Body of pancreas (tissue), 4 donors: ENCODE measurements at regions not wholly inside any gene's neighbourhood (a gene's known extent, or its start where the extent isn't known, plus 50 kb on each side); places are given as distances from the start of the nearest gene placed in this dataset.

Source experiments
- CTCF ChIP-seq, 7 experiments: fragments of 450-650 bp in 4 of 7; fragments of 200-600 bp in 3 of 7; sonication (generic) in 3 of 7; IDR thresholded peaks; one replicate each; pipeline ENCODE4 v1.5.1; 2016 to 2019; ENCODE audit warnings: antibody characterized with exemption in 7 of 7
- POLR2A ChIP-seq, 3 donors: fragments of 450-650 bp; IDR thresholded peaks; one replicate each; pipeline ENCODE4 v1.6.1; 2016; ENCODE audit warnings: antibody characterized with exemption in 3 of 3, mild to moderate bottlenecking in 2 of 3

GRCh38 chr6:8881663-8882062, 446.3 kb upstream of the SLC35B3 start:
- TF ChIP-seq CTCF (IDR thresholded peaks at IDR 0.05) (no peak), POLR2A (IDR thresholded peaks at IDR 0.05) (no peak)
